ENCODE measurements at regions not wholly inside any gene's neighbourhood (a gene's known extent, or its start where the extent isn't known, plus 50 kb on each side); places are given as distances from the start of the nearest gene placed in this dataset.

- TF ChIP-seq CTCF (conservative IDR thresholded peaks at IDR 0.05) (no peak), ZFX (IDR thresholded peaks at IDR 0.05) (no peak)
- no peak overlapping the region for H3K27ac ChIP-seq
These were observed 133.8 kb upstream of the NAALADL2 start for GRCh38 chr3:174725303-174725702.

GRCh38 chr3:174737966-174738365, 121.2 kb upstream of the NAALADL2 start:
- TF ChIP-seq CTCF (conservative IDR thresholded peaks at IDR 0.05) (no peak), ZFX (IDR thresholded peaks at IDR 0.05) (no peak)
- no peak overlapping the region for H3K27ac ChIP-seq

- H3K27ac ChIP-seq = no peak overlapping the region
- no peak for TF ChIP-seq ZFX (IDR thresholded peaks at IDR 0.05)
- no peak for TF ChIP-seq CTCF (conservative IDR thresholded peaks at IDR 0.05)
These were observed 110.0 kb upstream of the NAALADL2 start for GRCh38 chr3:174749143-174749542.

- no peak overlapping the region for H3K27ac ChIP-seq
These were observed 103.0 kb upstream of the NAALADL2 start for GRCh38 chr3:174755833-174756829.

GRCh38 chr3:174758943-174759342, 100.2 kb upstream of the NAALADL2 start:
- no peak for TF ChIP-seq ZFX (IDR thresholded peaks at IDR 0.05)
- no peak for TF ChIP-seq CTCF (conservative IDR thresholded peaks at IDR 0.05)

More at GRCh38 chr3:174755833-174756829, 103.0 kb upstream of the NAALADL2 start:
- TF ChIP-seq CTCF (conservative IDR thresholded peaks at IDR 0.05) (no peak), ZFX (IDR thresholded peaks at IDR 0.05) (no peak)

GRCh38 chr3:174767406-174767805, 91.7 kb upstream of the NAALADL2 start:
- TF ChIP-seq ZFX (IDR thresholded peaks at IDR 0.05) (no peak), CTCF (conservative IDR thresholded peaks at IDR 0.05) (no peak)
- no peak overlapping the region for H3K27ac ChIP-seq

More at GRCh38 chr3:174758943-174759342, 100.2 kb upstream of the NAALADL2 start:
- H3K27ac ChIP-seq = no peak overlapping the region

GRCh38 chr3:174767853-174768382, 91.2 kb upstream of the NAALADL2 start:
- TF ChIP-seq ZFX (IDR thresholded peaks at IDR 0.05) (no peak), CTCF (conservative IDR thresholded peaks at IDR 0.05) (no peak)
- H3K27ac ChIP-seq = no peak overlapping the region
